H9 (cell line): ENCODE measurements at regions not wholly inside any gene's neighbourhood (a gene's known extent, or its start where the extent isn't known, plus 50 kb on each side); places are given as distances from the start of the nearest gene placed in this dataset.

Experiments
- DNase-seq: peaks from one replicate; pipeline ENCODE4 v3.0.0-alpha.2; 2017
- H2AFZ ChIP-seq: one replicate; pipeline ENCODE4 v1.6.1; 2013; ENCODE audit warnings: mild to moderate bottlenecking, low read length, control low read depth, moderate library complexity
- H2AK5ac ChIP-seq: 2 replicates; pipeline ENCODE4 v1.6.1; 2013; ENCODE audit warnings: low read length, control low read depth, mixed read lengths; ENCODE audit not compliant: insufficient read length
- H2BK120ac ChIP-seq: one replicate; pipeline ENCODE4 v1.6.1; 2013; ENCODE audit warnings: low read depth, mild to moderate bottlenecking, low read length, control low read depth, inconsistent platforms; ENCODE audit not compliant: poor library complexity, severe bottlenecking
- H2BK12ac ChIP-seq: 2 replicates; pipeline ENCODE4 v1.6.1; 2013; ENCODE audit warnings: low read length, control low read depth, mixed read lengths, low read depth; ENCODE audit not compliant: insufficient read length
- H2BK15ac ChIP-seq: 2 replicates; pipeline ENCODE4 v1.6.1; 2013; ENCODE audit warnings: low read depth, low read length, control low read depth
- H2BK20ac ChIP-seq: one replicate; pipeline ENCODE4 v1.6.1; 2013; ENCODE audit warnings: low read depth, mild to moderate bottlenecking, low read length, control low read depth, inconsistent platforms; ENCODE audit not compliant: poor library complexity, severe bottlenecking
- H2BK5ac ChIP-seq: 2 replicates; pipeline ENCODE4 v1.6.1; 2013; ENCODE audit warnings: low read length, control low read depth, mixed read lengths; ENCODE audit not compliant: insufficient read length
- H3K14ac ChIP-seq: 2 replicates; pipeline ENCODE4 v1.6.1; 2013; ENCODE audit warnings: low read length, control low read depth; ENCODE audit not compliant: insufficient read depth
- H3K18ac ChIP-seq: 2 replicates; pipeline ENCODE4 v1.6.1; 2013; ENCODE audit warnings: low read depth, mild to moderate bottlenecking, mixed read lengths, low read length, control low read depth; ENCODE audit not compliant: insufficient read length
- H3K23ac ChIP-seq: 2 replicates; pipeline ENCODE4 v1.6.1; 2013; ENCODE audit warnings: low read length, control low read depth, mixed read lengths, low read depth; ENCODE audit not compliant: insufficient read length
- H3K23me2 ChIP-seq: 2 replicates; pipeline ENCODE4 v1.6.1; 2013; ENCODE audit warnings: low read depth, mild to moderate bottlenecking, mixed read lengths, low read length, control low read depth; ENCODE audit not compliant: insufficient read length, poor library complexity, severe bottlenecking
- H3K27ac ChIP-seq: 2 replicates; pipeline ENCODE4 v1.5.1; 2013; ENCODE audit warnings: low read length, control low read depth, mixed read lengths, low read depth; ENCODE audit not compliant: insufficient read length
- H3K27me3 ChIP-seq: 2 replicates; pipeline ENCODE4 v1.6.1; 2013; ENCODE audit warnings: low read length, control low read depth, inconsistent platforms; ENCODE audit not compliant: insufficient read depth
- H3K4ac ChIP-seq: 2 replicates; pipeline ENCODE4 v1.6.1; 2013; ENCODE audit warnings: low read depth, mild to moderate bottlenecking, control low read depth, inconsistent platforms, low read length, moderate library complexity
- H3K4me1 ChIP-seq: 2 replicates; pipeline ENCODE4 v1.6.1; 2013; ENCODE audit warnings: low read length, control low read depth, inconsistent platforms; ENCODE audit not compliant: insufficient read depth
- H3K4me2 ChIP-seq: 2 replicates; pipeline ENCODE4 v1.6.1; 2013; ENCODE audit warnings: low read length, control low read depth, mixed read lengths; ENCODE audit not compliant: insufficient read length, insufficient read depth
- H3K56ac ChIP-seq: 2 replicates; pipeline ENCODE4 v1.6.1; 2013; ENCODE audit warnings: low read depth, mild to moderate bottlenecking, mixed read lengths, low read length, control low read depth; ENCODE audit not compliant: insufficient read length
- H3K79me1 ChIP-seq: 2 replicates; pipeline ENCODE4 v1.6.1; 2013; ENCODE audit warnings: low read depth, mild to moderate bottlenecking, moderate library complexity, low read length, control low read depth, inconsistent platforms; ENCODE audit not compliant: insufficient read depth, poor library complexity, severe bottlenecking
- H3K79me2 ChIP-seq: 2 replicates; pipeline ENCODE4 v1.6.1; 2013; ENCODE audit warnings: low read length, control low read depth, inconsistent platforms; ENCODE audit not compliant: insufficient read depth
- H3K9ac ChIP-seq: 2 replicates; pipeline ENCODE4 v1.6.1; 2013; ENCODE audit warnings: low read length, control low read depth, mixed read lengths; ENCODE audit not compliant: insufficient read length; ENCODE audit errors: extremely low read depth
- H3K9me3 ChIP-seq: one replicate; pipeline ENCODE4 v1.6.1; 2013; ENCODE audit warnings: low read depth, low read length, inconsistent platforms; ENCODE audit not compliant: control insufficient read depth
- H3T11ph ChIP-seq: one replicate; pipeline ENCODE4 v1.6.1; 2013; ENCODE audit warnings: mild to moderate bottlenecking, low read length, control low read depth, inconsistent platforms
- H4K20me1 ChIP-seq: one replicate; pipeline ENCODE4 v1.6.1; 2013; ENCODE audit not compliant: control insufficient read depth, insufficient read length, insufficient read depth
- H4K5ac ChIP-seq: 2 replicates; pipeline ENCODE4 v1.6.1; 2013; ENCODE audit warnings: low read depth, mild to moderate bottlenecking, mixed read lengths, low read length, control low read depth; ENCODE audit not compliant: insufficient read length
- H4K8ac ChIP-seq: replicated peaks from 2 replicates; pipeline ENCODE4 v1.6.1; 2013; ENCODE audit warnings: low read length, control low read depth, mixed read lengths, low read depth; ENCODE audit not compliant: insufficient read length
- H4K91ac ChIP-seq: 2 replicates; pipeline ENCODE4 v1.6.1; 2013; ENCODE audit warnings: low read depth, mild to moderate bottlenecking, moderate library complexity, mixed read lengths, low read length, control low read depth; ENCODE audit not compliant: insufficient read length
- H3K27ac Mint-ChIP-seq, 3 experiments: 2 replicates in 2 of 3; 3 replicates in 1 of 3; pipeline ENCODE4 v1.8.0; 2020 to 2021; ENCODE audit warnings: mixed read lengths in 3 of 3, mild to moderate bottlenecking in 1 of 3, moderate library complexity in 1 of 3
- H3K27me3 Mint-ChIP-seq: 2 replicates; pipeline ENCODE4 v1.8.0; 2021; ENCODE audit warnings: low read depth, mild to moderate bottlenecking, moderate library complexity, mixed read lengths
- H3K36me3 Mint-ChIP-seq, 3 experiments: 2 replicates in 2 of 3; 3 replicates in 1 of 3; pipeline ENCODE4 v1.8.0; 2020 to 2021; ENCODE audit warnings: low read depth in 3 of 3, mixed read lengths in 3 of 3; ENCODE audit not compliant: insufficient read depth in 1 of 3
- H3K4me1 Mint-ChIP-seq, 2 experiments: 2 replicates each; pipeline ENCODE4 v1.8.0; 2020; ENCODE audit warnings: mixed read lengths in 2 of 2
- H3K4me3 Mint-ChIP-seq, 2 experiments: 2 replicates in 1 of 2; 3 replicates in 1 of 2; pipeline ENCODE4 v1.8.0; 2020 to 2021; ENCODE audit warnings: mild to moderate bottlenecking in 2 of 2, mixed read lengths in 2 of 2, moderate library complexity in 1 of 2
- H3K9me3 Mint-ChIP-seq, 2 experiments: 2 replicates in 1 of 2; 3 replicates in 1 of 2; pipeline ENCODE4 v1.8.0; 2020; ENCODE audit warnings: mild to moderate bottlenecking in 2 of 2, mixed read lengths in 2 of 2, moderate library complexity in 1 of 2
- WGBS: extraction: QIAGEN DNeasy Blood & Tissue Kit; methylation state at CpG from one replicate; pipeline ENCODE4 v1.1.7; 2013; ENCODE audit warnings: missing lambda C conversion rate, low lambda C conversion rate, mixed read lengths; ENCODE audit not compliant: insufficient read length; ENCODE audit errors: extremely low coverage; 5-methylcytosine and 5-hydroxymethylcytosine counted together
- TF ChIP-seq, protein P1 (sequence below): fragments of 200-600 bp; sonication (generic); conservative IDR thresholded peaks from 3 replicates; pipeline ENCODE4 v1.8.0; 2021; ENCODE audit warnings: antibody characterized with exemption, mild to moderate bottlenecking

DNA sequence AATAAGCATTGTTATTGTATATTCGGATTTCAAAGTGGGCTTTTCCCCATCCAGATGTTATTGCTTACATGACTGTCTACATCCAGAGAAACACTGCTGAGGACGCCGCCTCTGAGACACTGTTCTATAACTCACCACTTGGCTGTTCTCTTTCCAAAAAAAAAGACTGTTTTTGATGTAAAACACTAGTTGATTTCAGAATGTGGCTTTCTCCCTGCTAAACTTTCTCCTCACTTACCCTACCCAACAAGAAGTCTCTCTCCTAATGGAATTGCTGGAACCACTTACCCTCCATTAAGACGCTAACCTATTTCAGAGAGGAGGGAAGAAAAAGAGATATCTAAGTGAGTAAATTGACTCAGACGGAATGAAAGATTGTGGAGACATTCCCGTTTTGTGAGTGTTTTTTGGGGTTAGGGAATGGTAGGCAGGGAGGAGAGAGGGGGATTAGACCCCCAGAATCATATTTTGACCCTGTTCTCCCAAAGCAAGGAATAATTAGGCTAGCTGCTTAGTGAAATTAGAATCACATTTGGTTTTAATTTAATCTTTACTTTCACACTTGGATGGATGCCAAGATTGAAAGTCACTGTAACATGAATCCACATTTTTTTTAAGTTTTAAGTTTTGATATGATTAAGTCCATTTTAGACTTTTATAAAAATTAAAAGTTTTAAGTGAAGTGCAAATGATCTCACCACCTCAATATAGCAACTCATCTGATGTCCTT is 174.9 kb downstream of the CHIC2 start:
- Histone ChIP-seq H4K20me1 (no peaks in the 10 kb centered on the region), H3K4me1 (no peaks in the 10 kb centered on the region), H3K27ac (no peak overlapping the region), H3K9me3 (no peaks in the 10 kb centered on the region), H2BK20ac (no peak overlapping the region), H4K91ac (no peak overlapping the region), H4K8ac (no peak overlapping the region), H3K4ac (no peak overlapping the region), H2AFZ (no peak overlapping the region), H2BK12ac (no peak overlapping the region), H3T11ph (no peak overlapping the region), H3K23me2 (no peaks in the 10 kb centered on the region), H3K79me2 (no peaks in the 10 kb centered on the region), H3K18ac (no peak overlapping the region), H3K56ac (no peak overlapping the region), H3K23ac (no peak overlapping the region), H2BK5ac (no peak overlapping the region), H2BK15ac (no peak overlapping the region), H3K14ac (no peak overlapping the region), H2BK120ac (no peak overlapping the region), H4K5ac (no peak overlapping the region), H3K4me2 (no peak overlapping the region), H3K9ac (no peak overlapping the region), H2AK5ac (no peak overlapping the region), H3K79me1 (no peaks in the 10 kb centered on the region), H3K27me3 (no peaks in the 10 kb centered on the region)
- H3K9me3 Mint-ChIP-seq, result no peaks in the 10 kb centered on the region
- H3K4me1 Mint-ChIP-seq, result peaks cover 7 to 9% of the 10 kb centered on the region in 2 experiments
- WGBS, result no CpG with 5 or more reads among the region's 6 CpGs
- no peak for DNase-seq
- no peak overlapping the region for H3K27ac Mint-ChIP-seq
- TF ChIP-seq, protein P1, sequence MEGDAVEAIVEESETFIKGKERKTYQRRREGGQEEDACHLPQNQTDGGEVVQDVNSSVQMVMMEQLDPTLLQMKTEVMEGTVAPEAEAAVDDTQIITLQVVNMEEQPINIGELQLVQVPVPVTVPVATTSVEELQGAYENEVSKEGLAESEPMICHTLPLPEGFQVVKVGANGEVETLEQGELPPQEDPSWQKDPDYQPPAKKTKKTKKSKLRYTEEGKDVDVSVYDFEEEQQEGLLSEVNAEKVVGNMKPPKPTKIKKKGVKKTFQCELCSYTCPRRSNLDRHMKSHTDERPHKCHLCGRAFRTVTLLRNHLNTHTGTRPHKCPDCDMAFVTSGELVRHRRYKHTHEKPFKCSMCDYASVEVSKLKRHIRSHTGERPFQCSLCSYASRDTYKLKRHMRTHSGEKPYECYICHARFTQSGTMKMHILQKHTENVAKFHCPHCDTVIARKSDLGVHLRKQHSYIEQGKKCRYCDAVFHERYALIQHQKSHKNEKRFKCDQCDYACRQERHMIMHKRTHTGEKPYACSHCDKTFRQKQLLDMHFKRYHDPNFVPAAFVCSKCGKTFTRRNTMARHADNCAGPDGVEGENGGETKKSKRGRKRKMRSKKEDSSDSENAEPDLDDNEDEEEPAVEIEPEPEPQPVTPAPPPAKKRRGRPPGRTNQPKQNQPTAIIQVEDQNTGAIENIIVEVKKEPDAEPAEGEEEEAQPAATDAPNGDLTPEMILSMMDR, result no peak
- H3K27me3 Mint-ChIP-seq, result peaks cover 6% of the 10 kb centered on the region
- no peak overlapping the region for H3K4me3 Mint-ChIP-seq
- no peaks in the 10 kb centered on the region for H3K36me3 Mint-ChIP-seq
